ENCODE measurements at regions not wholly inside any gene's neighbourhood (a gene's known extent, or its start where the extent isn't known, plus 50 kb on each side); places are given as distances from the start of the nearest gene placed in this dataset.

DNA sequence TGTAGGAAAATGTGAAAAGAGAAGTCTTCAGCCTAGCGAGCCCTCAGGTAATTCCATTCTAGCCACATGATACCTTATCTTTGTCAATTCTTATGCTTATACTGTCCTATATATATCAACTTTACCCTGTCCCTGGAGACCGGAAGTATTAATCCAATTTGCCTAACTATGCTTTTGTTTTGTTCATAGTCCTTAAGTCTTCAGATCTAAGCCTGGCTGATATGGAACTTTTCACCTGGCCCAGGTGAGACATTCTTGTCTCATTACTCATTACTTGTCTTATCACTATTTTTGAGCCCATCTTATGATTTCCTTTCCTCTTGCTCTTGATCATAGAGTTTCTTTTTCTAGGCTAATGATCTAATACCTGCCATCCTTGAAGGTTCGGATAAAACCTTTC is 194.1 kb upstream of the FANCL start:
- TF ChIP-seq, protein P1, sequence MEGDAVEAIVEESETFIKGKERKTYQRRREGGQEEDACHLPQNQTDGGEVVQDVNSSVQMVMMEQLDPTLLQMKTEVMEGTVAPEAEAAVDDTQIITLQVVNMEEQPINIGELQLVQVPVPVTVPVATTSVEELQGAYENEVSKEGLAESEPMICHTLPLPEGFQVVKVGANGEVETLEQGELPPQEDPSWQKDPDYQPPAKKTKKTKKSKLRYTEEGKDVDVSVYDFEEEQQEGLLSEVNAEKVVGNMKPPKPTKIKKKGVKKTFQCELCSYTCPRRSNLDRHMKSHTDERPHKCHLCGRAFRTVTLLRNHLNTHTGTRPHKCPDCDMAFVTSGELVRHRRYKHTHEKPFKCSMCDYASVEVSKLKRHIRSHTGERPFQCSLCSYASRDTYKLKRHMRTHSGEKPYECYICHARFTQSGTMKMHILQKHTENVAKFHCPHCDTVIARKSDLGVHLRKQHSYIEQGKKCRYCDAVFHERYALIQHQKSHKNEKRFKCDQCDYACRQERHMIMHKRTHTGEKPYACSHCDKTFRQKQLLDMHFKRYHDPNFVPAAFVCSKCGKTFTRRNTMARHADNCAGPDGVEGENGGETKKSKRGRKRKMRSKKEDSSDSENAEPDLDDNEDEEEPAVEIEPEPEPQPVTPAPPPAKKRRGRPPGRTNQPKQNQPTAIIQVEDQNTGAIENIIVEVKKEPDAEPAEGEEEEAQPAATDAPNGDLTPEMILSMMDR (IDR thresholded peaks at IDR 0.05), result no peak
- TF ChIP-seq POLR2AphosphoS5 (IDR thresholded peaks at IDR 0.05; ENCODE audit: low read depth, low read length) (no peak), TCF7L2 (IDR thresholded peaks at IDR 0.05; ENCODE audit: low read depth, low read length) (no peak), SIN3A (IDR thresholded peaks at IDR 0.05; ENCODE audit: borderline replicate concordance, insufficient read depth, low read depth, low read length) (no peak)
- TF ChIP-seq, protein P2, sequence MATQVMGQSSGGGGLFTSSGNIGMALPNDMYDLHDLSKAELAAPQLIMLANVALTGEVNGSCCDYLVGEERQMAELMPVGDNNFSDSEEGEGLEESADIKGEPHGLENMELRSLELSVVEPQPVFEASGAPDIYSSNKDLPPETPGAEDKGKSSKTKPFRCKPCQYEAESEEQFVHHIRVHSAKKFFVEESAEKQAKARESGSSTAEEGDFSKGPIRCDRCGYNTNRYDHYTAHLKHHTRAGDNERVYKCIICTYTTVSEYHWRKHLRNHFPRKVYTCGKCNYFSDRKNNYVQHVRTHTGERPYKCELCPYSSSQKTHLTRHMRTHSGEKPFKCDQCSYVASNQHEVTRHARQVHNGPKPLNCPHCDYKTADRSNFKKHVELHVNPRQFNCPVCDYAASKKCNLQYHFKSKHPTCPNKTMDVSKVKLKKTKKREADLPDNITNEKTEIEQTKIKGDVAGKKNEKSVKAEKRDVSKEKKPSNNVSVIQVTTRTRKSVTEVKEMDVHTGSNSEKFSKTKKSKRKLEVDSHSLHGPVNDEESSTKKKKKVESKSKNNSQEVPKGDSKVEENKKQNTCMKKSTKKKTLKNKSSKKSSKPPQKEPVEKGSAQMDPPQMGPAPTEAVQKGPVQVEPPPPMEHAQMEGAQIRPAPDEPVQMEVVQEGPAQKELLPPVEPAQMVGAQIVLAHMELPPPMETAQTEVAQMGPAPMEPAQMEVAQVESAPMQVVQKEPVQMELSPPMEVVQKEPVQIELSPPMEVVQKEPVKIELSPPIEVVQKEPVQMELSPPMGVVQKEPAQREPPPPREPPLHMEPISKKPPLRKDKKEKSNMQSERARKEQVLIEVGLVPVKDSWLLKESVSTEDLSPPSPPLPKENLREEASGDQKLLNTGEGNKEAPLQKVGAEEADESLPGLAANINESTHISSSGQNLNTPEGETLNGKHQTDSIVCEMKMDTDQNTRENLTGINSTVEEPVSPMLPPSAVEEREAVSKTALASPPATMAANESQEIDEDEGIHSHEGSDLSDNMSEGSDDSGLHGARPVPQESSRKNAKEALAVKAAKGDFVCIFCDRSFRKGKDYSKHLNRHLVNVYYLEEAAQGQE (IDR thresholded peaks at IDR 0.05; ENCODE audit: insufficient read depth in 1 of 2, low read depth in 2 of 2, low read length in 1 of 2), result no peak
